ENCODE measurements at regions not wholly inside any gene's neighbourhood (a gene's known extent, or its start where the extent isn't known, plus 50 kb on each side); places are given as distances from the start of the nearest gene placed in this dataset.

GRCh38 chr20:20992686-20993360 is 113.3 kb downstream of the LINC00237 start:
- no peak for DNase-seq

GRCh38 chr20:20992277-20992676 is 113.9 kb downstream of the LINC00237 start:
- no peak for DNase-seq

GRCh38 chr20:20989081-20989480 is 117.1 kb downstream of the LINC00237 start:
- no peak for DNase-seq

GRCh38 chr20:20979934-20980333 is 126.2 kb downstream of the LINC00237 start:
- DNase-seq: no peak

- no peak for DNase-seq
Observed at GRCh38 chr20:20977786-20978185, 128.4 kb downstream of the LINC00237 start.

- DNase-seq: no peak
Observed at GRCh38 chr20:20972490-20972889, 133.7 kb downstream of the LINC00237 start.

GRCh38 chr20:20971810-20972209 is 134.3 kb downstream of the LINC00237 start:
- DNase-seq: no peak

GRCh38 chr20:20970841-20971240 is 135.3 kb downstream of the LINC00237 start:
- DNase-seq: no peak

- no peak for DNase-seq
Observed at GRCh38 chr20:20969701-20970280, 136.4 kb downstream of the LINC00237 start.

- no peak for DNase-seq
Observed at GRCh38 chr20:20967564-20968184, 138.5 kb downstream of the LINC00237 start.

- DNase-seq: no peak
Observed at GRCh38 chr20:20966171-20966570, 140.0 kb downstream of the LINC00237 start.

- DNase-seq: no peak
Observed at GRCh38 chr20:20959031-20959755, 147.0 kb downstream of the LINC00237 start.

GRCh38 chr20:20956513-20956931 is 149.6 kb downstream of the LINC00237 start:
- DNase-seq: no peak

GRCh38 chr20:20955892-20956291 is 150.3 kb downstream of the LINC00237 start:
- DNase-seq: no peak

- DNase-seq: no peak
Observed at GRCh38 chr20:20953738-20954618, 152.2 kb downstream of the LINC00237 start.

GRCh38 chr20:20950620-20951019 is 155.5 kb downstream of the LINC00237 start:
- no peak for DNase-seq

- no peak for DNase-seq
Observed at GRCh38 chr20:20946122-20946759, 159.9 kb downstream of the LINC00237 start.

- no peak for DNase-seq
Observed at GRCh38 chr20:20941468-20941889, 164.7 kb downstream of the LINC00237 start.

GRCh38 chr20:20939006-20939405 is 167.2 kb downstream of the LINC00237 start:
- DNase-seq: no peak

- DNase-seq: no peak
Observed at GRCh38 chr20:20938599-20938998, 167.6 kb downstream of the LINC00237 start.

- DNase-seq: no peak
Observed at GRCh38 chr20:20938131-20938530, 168.0 kb downstream of the LINC00237 start.

All from fibroblast of upper back skin (primary cell).